ENCODE measurements at regions not wholly inside any gene's neighbourhood (a gene's known extent, or its start where the extent isn't known, plus 50 kb on each side); places are given as distances from the start of the nearest gene placed in this dataset.

GRCh38 chr9:86639287-86639686, 285.1 kb upstream of the TUT7 start:
- Mint-ChIP-seq H3K27ac (no peak overlapping the region), H3K9me3 (no peaks in the 10 kb centered on the region), H3K4me1 (no peaks in the 10 kb centered on the region), H3K27me3 (ENCODE audit: low read depth in 3 of 3) (peaks cover 0 to 16% (median 7%) of the 10 kb centered on the region in 3 donors), H3K4me3 (no peak overlapping the region), H3K36me3 (no peaks in the 10 kb centered on the region)
- no peaks in the 10 kb centered on the region for H3K36me3 ChIP-seq (replicated peaks in 1 of 2; ENCODE audit: control insufficient read depth in 1 of 2, insufficient read depth in 2 of 2, low read length in 2 of 2)
- no peak for TF ChIP-seq CTCF (IDR thresholded peaks at IDR 0.05)
- H2AFZ ChIP-seq (ENCODE audit: insufficient read depth, low read depth, low read length, poor library complexity, severe bottlenecking) = no peak overlapping the region
- H3K27me3 ChIP-seq (ENCODE audit: control insufficient read depth in 2 of 2, insufficient read depth in 2 of 2, low read length in 2 of 2) = peaks cover 0 to 9% of the 10 kb centered on the region in 2 donors
- H3K4me3 ChIP-seq (replicated peaks in 1 of 3; ENCODE audit: low read depth in 2 of 3, low read length in 3 of 3) = no peak overlapping the region
- H3K9me3 ChIP-seq (replicated peaks in 1 of 2; ENCODE audit: control insufficient read depth in 1 of 2, insufficient read depth in 1 of 2, low read length in 2 of 2) = no peaks in the 10 kb centered on the region
- no peak overlapping the region for H3K4me2 ChIP-seq (replicated peaks; ENCODE audit: extremely low read depth, low read length, poor library complexity, severe bottlenecking)
- 100% methylated on average over 2 of the region's 2 CpGs for whole genome bisulfite sequencing (ENCODE audit: insufficient coverage)
- no peak overlapping the region for H3K27ac ChIP-seq (ENCODE audit: low read depth in 1 of 2, low read length in 2 of 2)
- H3K79me2 ChIP-seq (ENCODE audit: insufficient read depth, low read length) = no peaks in the 10 kb centered on the region
- no peak for DNase-seq
- H4K20me1 ChIP-seq (ENCODE audit: insufficient read depth, low read length) = no peaks in the 10 kb centered on the region
- no peak overlapping the region for H3K9ac ChIP-seq (ENCODE audit: insufficient read depth, low read length, poor library complexity, severe bottlenecking)
- intact Hi-C loops (cut with micrococcal nuclease) = loop anchor here (5.0 to 10.0 kb wide), 2 partner anchors 683 to 686 kb away; no protein-coding TSS in a partner anchor
- H3K4me1 ChIP-seq (ENCODE audit: control insufficient read depth in 1 of 2, insufficient read depth in 2 of 2, low read length in 2 of 2) = no peaks in the 10 kb centered on the region

GRCh38 chr9:86638109-86638508, 283.9 kb upstream of the TUT7 start:
- peaks cover 0 to 9% of the 10 kb centered on the region in 2 donors for H3K27me3 ChIP-seq (ENCODE audit: control insufficient read depth in 2 of 2, insufficient read depth in 2 of 2, low read length in 2 of 2)
- no peaks in the 10 kb centered on the region for H4K20me1 ChIP-seq (ENCODE audit: insufficient read depth, low read length)
- no CpG with 5 or more reads among the region's 1 CpG for WGBS (ENCODE audit: insufficient coverage)
- intact Hi-C loops (cut with micrococcal nuclease) = loop anchor here (5.0 to 10.0 kb wide), 2 partner anchors 684 to 687 kb away; no protein-coding TSS in a partner anchor
- no peak for DNase-seq
- no peaks in the 10 kb centered on the region for H3K36me3 Mint-ChIP-seq
- peaks cover 0 to 15% (median 7%) of the 10 kb centered on the region in 3 donors for H3K27me3 Mint-ChIP-seq (ENCODE audit: low read depth in 3 of 3)
- H3K9me3 Mint-ChIP-seq = no peaks in the 10 kb centered on the region
- no peak for TF ChIP-seq CTCF (IDR thresholded peaks at IDR 0.05)
- no peak overlapping the region for H3K9ac ChIP-seq (ENCODE audit: insufficient read depth, low read length, poor library complexity, severe bottlenecking)
- no peak overlapping the region for H3K4me3 Mint-ChIP-seq
- H3K27ac Mint-ChIP-seq = no peak overlapping the region
- no peak overlapping the region for H3K4me2 ChIP-seq (replicated peaks; ENCODE audit: extremely low read depth, low read length, poor library complexity, severe bottlenecking)
- H3K9me3 ChIP-seq (replicated peaks in 1 of 2; ENCODE audit: control insufficient read depth in 1 of 2, insufficient read depth in 1 of 2, low read length in 2 of 2) = no peaks in the 10 kb centered on the region
- no peak overlapping the region for H2AFZ ChIP-seq (ENCODE audit: insufficient read depth, low read depth, low read length, poor library complexity, severe bottlenecking)
- H3K79me2 ChIP-seq (ENCODE audit: insufficient read depth, low read length) = no peaks in the 10 kb centered on the region
- H3K4me3 ChIP-seq (replicated peaks in 1 of 3; ENCODE audit: low read depth in 2 of 3, low read length in 3 of 3) = no peak overlapping the region
- H3K4me1 Mint-ChIP-seq = no peaks in the 10 kb centered on the region
- H3K4me1 ChIP-seq (ENCODE audit: control insufficient read depth in 1 of 2, insufficient read depth in 2 of 2, low read length in 2 of 2) = no peaks in the 10 kb centered on the region
- no peaks in the 10 kb centered on the region for H3K36me3 ChIP-seq (replicated peaks in 1 of 2; ENCODE audit: control insufficient read depth in 1 of 2, insufficient read depth in 2 of 2, low read length in 2 of 2)
- no peak overlapping the region for H3K27ac ChIP-seq (ENCODE audit: low read depth in 1 of 2, low read length in 2 of 2)

All from CD14-positive monocyte (primary cell).